ENCODE measurements at regions not wholly inside any gene's neighbourhood (a gene's known extent, or its start where the extent isn't known, plus 50 kb on each side); places are given as distances from the start of the nearest gene placed in this dataset.

DNA sequence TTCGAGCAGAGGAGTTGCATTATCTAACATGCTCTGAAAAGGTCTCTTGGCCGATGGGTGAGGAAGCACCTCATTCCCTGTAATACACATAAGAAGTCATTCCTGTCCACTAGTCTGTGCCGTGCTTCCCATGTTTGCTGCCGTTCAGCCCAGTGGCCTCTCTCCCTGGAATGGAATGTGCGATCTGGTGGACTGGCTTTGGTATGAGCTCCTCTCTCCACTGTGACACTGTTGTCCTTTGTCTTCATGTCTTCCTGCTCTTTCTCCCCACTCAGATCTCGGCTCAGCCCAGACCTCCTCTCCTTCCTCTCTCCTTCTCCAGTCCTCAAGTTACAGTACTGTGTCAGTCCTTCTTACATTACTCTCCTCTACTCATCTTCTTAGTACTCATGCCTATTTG is 192.8 kb upstream of the KLF6 start:
- Mint-ChIP-seq H3K27ac (no peak overlapping the region), H3K4me1 (peaks cover 17 to 19% (median 18%) of the 10 kb centered on the region in 3 donors), H3K27me3 (no peaks in the 10 kb centered on the region), H3K9me3 (peaks cover 0 to 4% (median under 1%) of the 10 kb centered on the region in 5 donors), H3K36me3 (peaks cover 0 to 2% (median 2%) of the 10 kb centered on the region in 3 donors), H3K4me3 (no peak overlapping the region)
- Histone ChIP-seq H3K36me3 (ENCODE audit: insufficient read depth, low read length) (no peaks in the 10 kb centered on the region), H3K4me1 (ENCODE audit: insufficient read depth, low read length) (peaks cover 76% of the 10 kb centered on the region), H3K27me3 (ENCODE audit: insufficient read depth, low read length, poor library complexity, severe bottlenecking) (no peaks in the 10 kb centered on the region), H3K4me3 (ENCODE audit: low read length) (no peak overlapping the region), H3K9me3 (ENCODE audit: low read length) (no peaks in the 10 kb centered on the region), H3K27ac (ENCODE audit: low read depth, low read length) (no peak overlapping the region)
- POLR2A ChIA-PET = interaction anchor here (1.3 kb wide), 1 partner anchor 17 kb away, joined by 7 read pairs; no protein-coding TSS in a partner anchor
- CTCF ChIA-PET = no interaction called here
- DNase-seq = no peak

DNA sequence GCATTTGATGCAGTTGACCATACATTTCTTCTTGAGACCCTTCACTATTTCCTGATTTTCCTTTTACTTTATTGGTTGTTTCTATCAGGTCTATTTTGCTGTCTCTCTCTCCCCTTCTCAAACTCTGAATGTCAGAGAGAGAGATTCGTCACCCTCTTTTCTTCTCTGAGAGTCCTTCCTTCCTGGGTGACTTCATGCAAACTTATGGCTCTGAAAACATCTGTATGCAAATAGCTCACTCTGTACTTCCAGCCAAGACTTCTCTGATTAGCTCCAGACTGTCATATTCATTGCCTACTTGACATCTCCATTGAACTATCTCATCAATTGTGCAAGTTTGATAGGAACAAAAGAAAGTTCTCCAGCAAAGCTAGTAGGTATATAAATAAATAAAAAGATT is 191.7 kb upstream of the KLF6 start:
- Mint-ChIP-seq H3K4me3 (no peak overlapping the region), H3K9me3 (no peaks in the 10 kb centered on the region), H3K4me1 (peaks cover 23 to 28% (median 28%) of the 10 kb centered on the region in 3 donors), H3K27me3 (no peaks in the 10 kb centered on the region), H3K36me3 (no peaks in the 10 kb centered on the region), H3K27ac (no peak overlapping the region)
- Histone ChIP-seq H3K9me3 (ENCODE audit: low read length) (no peaks in the 10 kb centered on the region), H3K36me3 (ENCODE audit: insufficient read depth, low read length) (no peaks in the 10 kb centered on the region), H3K4me1 (ENCODE audit: insufficient read depth, low read length) (peaks cover 81% of the 10 kb centered on the region), H3K4me3 (ENCODE audit: low read length) (no peak overlapping the region), H3K27me3 (ENCODE audit: insufficient read depth, low read length, poor library complexity, severe bottlenecking) (no peaks in the 10 kb centered on the region), H3K27ac (ENCODE audit: low read depth, low read length) (no peak overlapping the region)
- POLR2A ChIA-PET = interaction anchor here (1.3 kb wide), 1 partner anchor 16 kb away, joined by 7 read pairs; no protein-coding TSS in a partner anchor
- CTCF ChIA-PET = interaction anchor here (0.7 kb wide), 1 partner anchor 166 kb away, joined by 3 read pairs; no protein-coding TSS in a partner anchor
- no peak for DNase-seq

DNA sequence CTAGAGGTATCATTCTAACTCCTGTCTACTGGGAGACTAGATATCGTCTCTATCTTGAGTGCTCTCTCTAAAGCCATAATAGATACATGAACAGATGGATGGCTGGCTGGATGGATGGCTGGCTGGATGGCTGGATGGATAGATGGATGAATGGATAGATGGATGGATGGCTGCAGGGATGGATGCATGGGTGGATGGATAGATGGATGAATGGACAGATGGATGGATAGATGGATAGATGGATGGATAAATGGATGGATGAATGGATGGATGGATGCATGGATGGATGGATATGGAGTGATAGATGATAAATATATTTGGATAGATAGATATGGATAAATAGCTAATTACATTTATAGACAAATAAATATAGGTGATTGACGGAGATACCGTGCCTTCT is 191.2 kb upstream of the KLF6 start:
- H3K9me3 ChIP-seq (ENCODE audit: low read length) = no peaks in the 10 kb centered on the region
- Mint-ChIP-seq H3K27me3 (no peaks in the 10 kb centered on the region), H3K4me1 (peaks cover 28 to 34% (median 33%) of the 10 kb centered on the region in 3 donors), H3K36me3 (no peaks in the 10 kb centered on the region), H3K4me3 (no peak overlapping the region), H3K27ac (no peak overlapping the region), H3K9me3 (no peaks in the 10 kb centered on the region)
- no peak for DNase-seq
- no peak overlapping the region for H3K4me3 ChIP-seq (ENCODE audit: low read length)
- ChIA-PET POLR2A (interaction anchor here (0.6 to 1.1 kb wide), 3 partner anchors 15 to 137 kb away, joined by 3 to 5 read pairs (median 4); no protein-coding TSS in a partner anchor), CTCF (interaction anchor here (0.7 kb wide), 1 partner anchor 165 kb away, joined by 3 read pairs; no protein-coding TSS in a partner anchor)
- no peaks in the 10 kb centered on the region for H3K36me3 ChIP-seq (ENCODE audit: insufficient read depth, low read length)
- no peak overlapping the region for H3K27ac ChIP-seq (ENCODE audit: low read depth, low read length)
- H3K4me1 ChIP-seq (ENCODE audit: insufficient read depth, low read length) = peaks cover 81% of the 10 kb centered on the region
- H3K27me3 ChIP-seq (ENCODE audit: insufficient read depth, low read length, poor library complexity, severe bottlenecking) = no peaks in the 10 kb centered on the region

DNA sequence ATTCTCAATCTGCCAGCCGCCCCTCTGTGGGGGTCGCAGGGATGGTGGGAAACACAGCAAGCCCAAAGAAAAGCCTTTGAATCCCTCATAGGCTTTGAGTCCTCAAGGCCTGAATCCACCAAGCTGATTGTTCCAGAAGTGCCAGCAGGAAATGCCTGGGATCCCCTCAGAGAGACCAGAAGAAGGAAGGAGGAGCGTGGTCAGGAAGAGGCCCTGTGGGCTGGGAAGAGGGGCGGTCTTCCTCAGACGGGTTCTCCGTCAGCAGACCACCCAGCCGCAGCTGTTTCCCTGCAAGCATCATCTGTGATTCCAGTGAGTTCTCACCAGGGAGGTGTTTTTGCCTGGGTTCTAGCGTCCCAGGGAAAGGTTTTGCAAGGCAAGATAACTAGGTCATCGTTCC is 190.0 kb upstream of the KLF6 start:
- Histone ChIP-seq H3K27ac (ENCODE audit: low read depth, low read length) (no peak overlapping the region), H3K4me1 (ENCODE audit: insufficient read depth, low read length) (peaks cover 81% of the 10 kb centered on the region), H3K27me3 (ENCODE audit: insufficient read depth, low read length, poor library complexity, severe bottlenecking) (no peaks in the 10 kb centered on the region), H3K4me3 (ENCODE audit: low read length) (no peak overlapping the region), H3K9me3 (ENCODE audit: low read length) (no peaks in the 10 kb centered on the region), H3K36me3 (ENCODE audit: insufficient read depth, low read length) (no peaks in the 10 kb centered on the region)
- Mint-ChIP-seq H3K4me3 (no peak overlapping the region), H3K9me3 (no peaks in the 10 kb centered on the region), H3K4me1 (peaks cover 40 to 45% (median 45%) of the 10 kb centered on the region in 3 donors), H3K36me3 (no peaks in the 10 kb centered on the region), H3K27ac (peak overlapping the region in 2 of 8 donors; percentile 24 to 78), H3K27me3 (no peaks in the 10 kb centered on the region)
- DNase-seq = peak in 1 of 5 donors; percentile 41
- CTCF ChIA-PET = interaction anchor here (1.1 to 1.2 kb wide), 2 partner anchors 14 to 15 kb away, joined by 3 read pairs; no protein-coding TSS in a partner anchor
- POLR2A ChIA-PET = interaction anchor here (0.8 to 1.1 kb wide), 4 partner anchors 14 to 190 kb away, joined by 3 to 4 read pairs (median 4); partner anchors contain the start of gene KLF6

DNA sequence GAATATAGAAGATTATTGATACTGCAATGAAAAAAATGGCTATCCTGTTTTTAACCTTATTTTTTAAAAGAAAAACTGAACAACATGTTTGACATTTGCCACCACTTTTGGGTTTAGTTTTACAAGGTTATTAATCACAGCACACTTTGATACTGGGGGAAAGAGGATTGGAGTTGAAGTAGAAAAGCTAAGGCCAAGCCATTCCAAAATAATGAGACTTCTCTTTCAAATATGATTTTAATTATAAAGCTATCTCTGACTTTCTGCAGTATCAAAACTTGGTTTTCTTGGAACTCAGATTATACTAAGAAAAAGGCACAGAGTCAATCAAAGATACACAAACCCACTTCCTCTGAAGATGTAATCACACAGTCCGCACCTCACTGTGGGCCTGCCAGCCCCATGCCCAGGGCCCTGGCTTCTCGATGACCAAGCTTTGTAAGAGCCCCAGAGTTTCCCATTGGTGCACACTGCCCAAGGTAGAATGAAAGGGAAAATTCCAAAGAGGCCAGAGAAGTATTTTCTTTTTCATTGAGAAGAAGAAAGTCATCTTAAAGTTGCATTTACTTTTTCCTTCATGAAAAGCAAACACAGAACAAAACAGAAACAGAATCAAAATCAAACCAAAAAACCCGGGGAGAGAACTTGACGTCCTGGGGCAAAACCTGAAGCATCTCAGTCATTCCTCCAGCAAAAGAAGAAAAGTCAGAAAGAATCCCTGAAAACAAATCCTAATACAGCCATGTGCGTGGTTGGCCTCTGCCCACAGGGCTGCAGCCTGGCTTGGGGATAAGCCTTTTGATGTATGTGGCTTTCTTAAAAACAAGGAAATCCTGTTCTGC is 187.7 kb upstream of the KLF6 start:
- H3K9me3 Mint-ChIP-seq = no peaks in the 10 kb centered on the region
- H3K27ac ChIP-seq (ENCODE audit: low read depth, low read length) = peak overlapping the region; percentile 34
- H3K27me3 ChIP-seq (ENCODE audit: insufficient read depth, low read length, poor library complexity, severe bottlenecking) = no peaks in the 10 kb centered on the region
- ChIA-PET POLR2A (interaction anchor here (0.8 to 2.2 kb wide), 3 partner anchors 12 to 190 kb away, joined by 3 to 12 read pairs (median 11); partner anchors contain the start of gene KLF6), CTCF (interaction anchor here (0.8 to 4.2 kb wide), 3 partner anchors 12 to 262 kb away, joined by 3 to 11 read pairs (median 3); no protein-coding TSS in a partner anchor)
- H3K27me3 Mint-ChIP-seq = no peaks in the 10 kb centered on the region
- peaks cover 74% of the 10 kb centered on the region for H3K4me1 ChIP-seq (ENCODE audit: insufficient read depth, low read length)
- H3K9me3 ChIP-seq (ENCODE audit: low read length) = no peaks in the 10 kb centered on the region
- peak in 4 of 5 donors; percentile 11 to 55 (median 15) for DNase-seq
- H3K36me3 ChIP-seq (ENCODE audit: insufficient read depth, low read length) = no peaks in the 10 kb centered on the region
- H3K4me1 Mint-ChIP-seq = peaks cover 54 to 64% (median 63%) of the 10 kb centered on the region in 3 donors
- peak overlapping the region; percentile 82 to 99 (median 96) for H3K27ac Mint-ChIP-seq
- peak overlapping the region; percentile 24 for H3K4me3 ChIP-seq (ENCODE audit: low read length)
- H3K36me3 Mint-ChIP-seq = peaks cover 0 to under 1% (median 0%) of the 10 kb centered on the region in 3 donors
- peak overlapping the region; percentile 24 to 91 (median 81) for H3K4me3 Mint-ChIP-seq

DNA sequence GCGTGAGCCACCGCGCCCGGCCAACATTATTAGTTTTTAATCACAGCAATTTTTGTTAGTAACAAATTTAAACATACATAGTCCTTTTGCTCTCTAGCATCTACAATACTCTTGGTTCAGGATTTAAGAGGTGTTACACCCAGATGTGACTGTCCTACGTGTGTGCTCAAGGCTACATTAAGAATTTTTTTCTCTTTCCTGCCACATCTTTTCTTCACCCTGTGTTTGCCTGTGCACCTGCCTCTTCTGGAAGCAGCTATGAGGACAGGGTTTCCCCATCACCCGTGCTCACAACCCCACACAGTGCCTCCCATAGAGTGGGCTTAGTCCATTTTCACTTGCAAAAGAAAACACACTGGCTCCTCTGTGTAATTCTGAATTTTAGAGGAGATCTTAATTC is 186.7 kb upstream of the KLF6 start:
- Histone ChIP-seq H3K4me1 (ENCODE audit: insufficient read depth, low read length) (peaks cover 64% of the 10 kb centered on the region), H3K27ac (ENCODE audit: low read depth, low read length) (peak overlapping the region; percentile 34), H3K9me3 (ENCODE audit: low read length) (no peaks in the 10 kb centered on the region), H3K36me3 (ENCODE audit: insufficient read depth, low read length) (no peaks in the 10 kb centered on the region), H3K27me3 (ENCODE audit: insufficient read depth, low read length, poor library complexity, severe bottlenecking) (no peaks in the 10 kb centered on the region), H3K4me3 (ENCODE audit: low read length) (peak overlapping the region; percentile 24)
- CTCF ChIA-PET = interaction anchor here (0.8 to 4.2 kb wide), 4 partner anchors 11 to 262 kb away, joined by 3 to 11 read pairs (median 3); no protein-coding TSS in a partner anchor
- H3K27ac Mint-ChIP-seq = peak overlapping the region; percentile 56 to 98 (median 92)
- peaks cover 59 to 68% (median 66%) of the 10 kb centered on the region in 3 donors for H3K4me1 Mint-ChIP-seq
- H3K9me3 Mint-ChIP-seq = no peaks in the 10 kb centered on the region
- POLR2A ChIA-PET = interaction anchor here (0.7 to 2.2 kb wide), 4 partner anchors 11 to 189 kb away, joined by 3 to 12 read pairs (median 7); partner anchors contain the start of gene KLF6
- no peak for DNase-seq
- H3K27me3 Mint-ChIP-seq = no peaks in the 10 kb centered on the region
- peaks cover 0 to 4% (median 4%) of the 10 kb centered on the region in 3 donors for H3K36me3 Mint-ChIP-seq
- H3K4me3 Mint-ChIP-seq = peak overlapping the region; percentile 47 to 90 (median 81)

DNA sequence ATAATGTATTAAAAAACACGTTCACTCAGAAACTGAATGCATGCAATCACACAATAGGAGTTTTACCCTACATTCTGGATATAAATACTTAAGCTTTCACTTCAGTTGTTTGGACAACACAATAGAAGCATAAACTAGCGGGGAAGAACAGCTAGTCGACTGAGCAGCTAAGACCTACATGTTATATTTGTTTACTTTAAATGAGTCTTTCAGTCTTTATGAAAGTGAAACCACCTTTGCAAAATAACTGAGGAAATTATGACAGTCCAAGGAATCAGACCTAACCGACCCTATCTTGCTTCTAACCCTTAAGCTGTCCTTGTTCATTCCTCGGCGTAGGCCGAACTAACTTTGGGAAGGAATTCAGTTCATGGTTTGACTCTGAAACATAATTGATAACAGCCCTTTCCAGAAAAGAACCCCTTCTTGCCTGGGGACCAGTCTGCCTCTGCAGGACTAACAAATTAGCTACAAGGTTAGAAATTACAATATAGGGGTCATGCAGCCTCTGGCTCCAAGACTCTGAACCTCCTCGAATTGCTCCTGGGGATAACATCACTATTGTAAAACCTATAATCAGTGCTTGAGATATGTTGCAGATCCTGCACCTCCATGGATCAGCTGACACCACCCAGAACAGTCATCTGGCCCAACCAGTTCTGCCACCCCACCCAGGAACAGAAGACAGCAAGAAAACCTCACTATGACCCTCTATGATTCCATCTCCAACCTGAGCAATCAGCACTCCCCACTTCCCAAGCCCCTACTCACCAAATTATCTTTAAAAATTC is 185.1 kb upstream of the KLF6 start:
- Histone ChIP-seq H3K36me3 (ENCODE audit: insufficient read depth, low read length) (no peaks in the 10 kb centered on the region), H3K4me1 (ENCODE audit: insufficient read depth, low read length) (peaks cover 52% of the 10 kb centered on the region), H3K9me3 (ENCODE audit: low read length) (no peaks in the 10 kb centered on the region), H3K27ac (ENCODE audit: low read depth, low read length) (peak overlapping the region; percentile 33), H3K4me3 (ENCODE audit: low read length) (peak overlapping the region; percentile 18), H3K27me3 (ENCODE audit: insufficient read depth, low read length, poor library complexity, severe bottlenecking) (no peaks in the 10 kb centered on the region)
- POLR2A ChIA-PET = interaction anchor here (0.6 to 2.0 kb wide), 4 partner anchors 10 to 187 kb away, joined by 3 to 15 read pairs (median 6); partner anchors contain the start of gene KLF6
- H3K27ac Mint-ChIP-seq = peak overlapping the region; percentile 84 to 97 (median 92)
- H3K36me3 Mint-ChIP-seq = peaks cover 0 to 6% (median 4%) of the 10 kb centered on the region in 3 donors
- peak overlapping the region; percentile 13 to 90 (median 69) for H3K4me3 Mint-ChIP-seq
- peaks cover 59 to 70% (median 67%) of the 10 kb centered on the region in 3 donors for H3K4me1 Mint-ChIP-seq
- no peaks in the 10 kb centered on the region for H3K27me3 Mint-ChIP-seq
- CTCF ChIA-PET = interaction anchor here (0.7 to 4.2 kb wide), 7 partner anchors 9 to 141 kb away, joined by 3 to 11 read pairs (median 3); no protein-coding TSS in a partner anchor
- no peaks in the 10 kb centered on the region for H3K9me3 Mint-ChIP-seq
- no peak for DNase-seq

All from CD8-positive, alpha-beta memory T cell (primary cell).